Suprapubic skin (tissue), 4 donors: ENCODE measurements at regions not wholly inside any gene's neighbourhood (a gene's known extent, or its start where the extent isn't known, plus 50 kb on each side); places are given as distances from the start of the nearest gene placed in this dataset.

Source experiments
- DNase-seq, 2 donors: peaks; one replicate each; pipeline ENCODE4 v3.0.0-alpha.2; 2019; ENCODE audit warnings: low spot score in 2 of 2
- H3K27ac ChIP-seq: fragments of 200-600 bp; sonication (generic); one replicate; pipeline ENCODE4 v1.5.1; 2019
- H3K27me3 ChIP-seq: fragments of 200-600 bp; sonication (generic); one replicate; pipeline ENCODE4 v1.5.1; 2019
- H3K36me3 ChIP-seq: fragments of 200-600 bp; sonication (generic); one replicate; pipeline ENCODE4 v1.5.1; 2019
- H3K4me1 ChIP-seq: fragments of 200-600 bp; sonication (generic); one replicate; pipeline ENCODE4 v1.5.1; 2019
- H3K4me3 ChIP-seq: fragments of 200-600 bp; sonication (generic); one replicate; pipeline ENCODE4 v1.5.1; 2019; ENCODE audit warnings: mild to moderate bottlenecking
- H3K9me3 ChIP-seq: fragments of 200-600 bp; sonication (generic); one replicate; pipeline ENCODE4 v1.5.1; 2019
- EP300 ChIP-seq: sonication (generic); formaldehyde crosslinking; IDR thresholded peaks from one replicate; pipeline ENCODE4 v1.6.1; 2017; ENCODE audit warnings: antibody characterized with exemption
- POLR2A ChIP-seq, 2 donors: fragments of 450-650 bp; IDR thresholded peaks; one replicate each; pipeline ENCODE4 v1.6.1; 2017; ENCODE audit warnings: antibody characterized with exemption in 2 of 2, mild to moderate bottlenecking in 2 of 2, moderate library complexity in 2 of 2
- POLR2AphosphoS5 ChIP-seq, 3 donors: sonication (generic); formaldehyde crosslinking; IDR thresholded peaks; one replicate each; pipeline ENCODE4 v1.6.1; 2017; ENCODE audit warnings: antibody characterized with exemption in 3 of 3
- WGBS: methylation state at CpG from one replicate; pipeline ENCODE4 v1.1.5; 2018; 5-methylcytosine and 5-hydroxymethylcytosine counted together
- TF ChIP-seq, protein P1 (sequence below), 2 donors: fragments of 200-600 bp in 1 of 2; fragments of 450-650 bp in 1 of 2; sonication (generic) in 1 of 2; IDR thresholded peaks; one replicate each; pipeline ENCODE4 v1.5.1; 2016 to 2019; ENCODE audit warnings: antibody characterized with exemption in 2 of 2, mild to moderate bottlenecking in 1 of 2, moderate library complexity in 1 of 2

DNA sequence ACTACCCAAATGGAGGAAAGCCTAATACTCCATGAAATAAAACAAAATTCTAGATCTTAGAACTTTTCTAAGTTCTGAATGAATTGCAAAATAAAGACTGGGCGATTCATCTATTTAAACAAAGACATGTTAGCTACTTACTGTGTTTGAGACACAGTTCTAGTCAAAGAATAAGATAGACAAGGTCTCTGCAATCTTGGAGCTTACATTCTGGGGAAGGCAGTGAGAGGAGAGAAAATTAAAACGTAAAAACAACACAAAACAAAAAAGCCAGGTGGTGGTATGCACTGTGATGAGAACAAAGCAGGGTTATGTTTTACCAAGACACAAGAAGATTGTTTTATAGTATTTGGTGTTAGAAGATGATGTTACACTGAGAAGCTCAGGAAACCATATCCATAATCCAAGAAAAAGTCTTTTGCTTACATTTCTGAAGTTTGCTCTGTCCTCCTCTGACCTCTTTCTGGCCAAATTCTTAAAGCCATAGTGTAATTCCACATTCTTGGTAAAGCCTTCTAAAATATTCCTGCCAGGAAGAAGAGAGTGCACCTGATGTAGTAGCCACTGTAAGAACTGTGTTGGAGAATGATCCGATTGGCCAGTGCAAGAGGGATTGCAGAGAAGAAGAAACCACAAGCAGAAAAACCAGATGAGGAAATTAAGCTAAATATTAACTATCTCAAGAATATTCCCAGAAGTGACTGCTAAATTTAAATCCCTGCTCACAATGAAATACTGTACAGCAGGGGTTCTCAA, 218.4 kb downstream of the PCSK1 start:
- no peaks in the 10 kb centered on the region for H3K36me3 ChIP-seq
- WGBS = 94% methylated on average over 3 of the region's 3 CpGs
- DNase-seq = no peak
- H3K27ac ChIP-seq = no peak overlapping the region
- H3K9me3 ChIP-seq = no peaks in the 10 kb centered on the region
- no peaks in the 10 kb centered on the region for H3K4me1 ChIP-seq
- no peaks in the 10 kb centered on the region for H3K27me3 ChIP-seq
- no peak overlapping the region for H3K4me3 ChIP-seq
- TF ChIP-seq, protein P1, sequence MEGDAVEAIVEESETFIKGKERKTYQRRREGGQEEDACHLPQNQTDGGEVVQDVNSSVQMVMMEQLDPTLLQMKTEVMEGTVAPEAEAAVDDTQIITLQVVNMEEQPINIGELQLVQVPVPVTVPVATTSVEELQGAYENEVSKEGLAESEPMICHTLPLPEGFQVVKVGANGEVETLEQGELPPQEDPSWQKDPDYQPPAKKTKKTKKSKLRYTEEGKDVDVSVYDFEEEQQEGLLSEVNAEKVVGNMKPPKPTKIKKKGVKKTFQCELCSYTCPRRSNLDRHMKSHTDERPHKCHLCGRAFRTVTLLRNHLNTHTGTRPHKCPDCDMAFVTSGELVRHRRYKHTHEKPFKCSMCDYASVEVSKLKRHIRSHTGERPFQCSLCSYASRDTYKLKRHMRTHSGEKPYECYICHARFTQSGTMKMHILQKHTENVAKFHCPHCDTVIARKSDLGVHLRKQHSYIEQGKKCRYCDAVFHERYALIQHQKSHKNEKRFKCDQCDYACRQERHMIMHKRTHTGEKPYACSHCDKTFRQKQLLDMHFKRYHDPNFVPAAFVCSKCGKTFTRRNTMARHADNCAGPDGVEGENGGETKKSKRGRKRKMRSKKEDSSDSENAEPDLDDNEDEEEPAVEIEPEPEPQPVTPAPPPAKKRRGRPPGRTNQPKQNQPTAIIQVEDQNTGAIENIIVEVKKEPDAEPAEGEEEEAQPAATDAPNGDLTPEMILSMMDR (IDR thresholded peaks at IDR 0.05) = no peak
- no peak for TF ChIP-seq POLR2AphosphoS5 (IDR thresholded peaks at IDR 0.05)
- no peak for TF ChIP-seq POLR2A (IDR thresholded peaks at IDR 0.05)
- TF ChIP-seq EP300 = no peak

GRCh38 chr5:96209829-96210228, 223.2 kb downstream of the PCSK1 start:
- no peak for DNase-seq
- Histone ChIP-seq H3K36me3 (no peaks in the 10 kb centered on the region), H3K27me3 (no peaks in the 10 kb centered on the region), H3K27ac (no peak overlapping the region), H3K9me3 (peaks cover 10% of the 10 kb centered on the region), H3K4me3 (no peak overlapping the region), H3K4me1 (no peaks in the 10 kb centered on the region)
- TF ChIP-seq, protein P1 (IDR thresholded peaks at IDR 0.05) = no peak
- TF ChIP-seq EP300 (no peak), POLR2A (IDR thresholded peaks at IDR 0.05) (no peak), POLR2AphosphoS5 (IDR thresholded peaks at IDR 0.05) (no peak)
- WGBS = 75% methylated on average over 1 of the region's 1 CpG

DNA sequence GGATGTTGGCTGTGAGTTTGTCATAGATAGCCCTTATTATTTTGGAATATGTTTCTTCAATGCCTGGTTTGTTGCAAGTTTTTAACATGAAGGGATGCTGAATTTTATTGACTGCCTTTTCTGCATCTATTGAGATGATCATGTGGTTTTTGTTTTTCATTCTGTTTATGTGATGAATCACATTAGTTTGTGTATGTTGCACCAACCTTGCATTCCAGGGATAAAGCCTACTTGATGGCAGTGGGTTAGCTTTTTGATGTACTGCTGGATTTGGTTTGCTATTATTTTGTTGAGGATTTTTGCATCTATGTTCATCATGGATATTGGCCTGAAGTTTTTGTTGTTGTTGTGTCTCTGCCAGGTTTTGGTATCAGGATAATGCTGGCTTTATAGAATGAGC, 225.6 kb downstream of the PCSK1 start:
- Histone ChIP-seq H3K4me3 (no peak overlapping the region), H3K27me3 (no peaks in the 10 kb centered on the region), H3K36me3 (no peaks in the 10 kb centered on the region), H3K4me1 (no peaks in the 10 kb centered on the region), H3K27ac (no peak overlapping the region), H3K9me3 (peaks cover 10% of the 10 kb centered on the region)
- TF ChIP-seq POLR2A (IDR thresholded peaks at IDR 0.05) = no peak
- TF ChIP-seq, protein P1 (IDR thresholded peaks at IDR 0.05) = no peak
- no peak for TF ChIP-seq POLR2AphosphoS5 (IDR thresholded peaks at IDR 0.05)
- no peak for TF ChIP-seq EP300
- no peak for DNase-seq

DNA sequence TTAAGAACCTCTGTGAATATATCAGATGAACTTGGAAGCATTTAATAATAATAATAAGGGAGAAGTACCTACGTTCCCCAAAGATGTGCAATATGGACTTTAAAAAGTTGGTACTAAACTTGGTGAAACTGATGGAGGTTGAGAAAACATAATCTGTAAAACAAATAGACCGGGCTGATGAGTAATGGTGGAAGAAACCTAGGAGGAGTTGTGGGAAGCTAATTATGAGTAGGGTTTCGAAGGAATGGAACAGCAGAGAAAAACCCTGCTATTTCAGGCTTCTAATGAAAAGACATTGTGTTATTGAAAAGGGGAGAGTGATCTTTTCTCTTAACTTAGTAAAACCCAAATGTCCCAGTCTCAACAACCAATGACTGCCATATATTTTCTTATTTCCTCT, 229.3 kb downstream of the PCSK1 start:
- no peaks in the 10 kb centered on the region for H3K27me3 ChIP-seq
- DNase-seq = no peak
- TF ChIP-seq POLR2A (IDR thresholded peaks at IDR 0.05) = no peak
- no peak for TF ChIP-seq EP300
- no peak for TF ChIP-seq POLR2AphosphoS5 (IDR thresholded peaks at IDR 0.05)
- TF ChIP-seq, protein P1 (IDR thresholded peaks at IDR 0.05) = no peak
- WGBS = 37% methylated on average over 3 of the region's 3 CpGs
- H3K36me3 ChIP-seq = no peaks in the 10 kb centered on the region
- H3K9me3 ChIP-seq = peaks cover 10% of the 10 kb centered on the region
- no peak overlapping the region for H3K27ac ChIP-seq
- no peak overlapping the region for H3K4me3 ChIP-seq
- H3K4me1 ChIP-seq = no peaks in the 10 kb centered on the region

GRCh38 chr5:96201503-96201902, 231.5 kb downstream of the PCSK1 start:
- Histone ChIP-seq H3K4me1 (no peaks in the 10 kb centered on the region), H3K27me3 (no peaks in the 10 kb centered on the region), H3K4me3 (no peak overlapping the region), H3K27ac (no peak overlapping the region), H3K36me3 (no peaks in the 10 kb centered on the region), H3K9me3 (no peaks in the 10 kb centered on the region)
- 91% methylated on average over 3 of the region's 3 CpGs for WGBS
- DNase-seq = no peak
- TF ChIP-seq, protein P1 (IDR thresholded peaks at IDR 0.05) = no peak
- TF ChIP-seq POLR2AphosphoS5 (IDR thresholded peaks at IDR 0.05) = no peak
- TF ChIP-seq EP300 = no peak
- TF ChIP-seq POLR2A (IDR thresholded peaks at IDR 0.05) = no peak
